GM23248 (cell line): ENCODE measurements at regions not wholly inside any gene's neighbourhood (a gene's known extent, or its start where the extent isn't known, plus 50 kb on each side); places are given as distances from the start of the nearest gene placed in this dataset.

ENCODE experiments used
- EZH2 ChIP-seq: fragments of 200-600 bp; sonication (generic); IDR thresholded peaks from 2 replicates; pipeline ENCODE4 v1.6.1; 2018; ENCODE audit warnings: antibody characterized with exemption, mild to moderate bottlenecking; ENCODE audit not compliant: insufficient read depth, poor library complexity, severe bottlenecking
- EZH2phosphoT487 ChIP-seq: fragments of 200-600 bp; sonication (generic); IDR thresholded peaks from 2 replicates; pipeline ENCODE4 v1.6.1; 2018; ENCODE audit warnings: antibody characterized with exemption, moderate library complexity, mild to moderate bottlenecking, low read depth; ENCODE audit not compliant: insufficient read depth

GRCh38 chr16:64321881-64322280, 800.0 kb downstream of the CDH11 start:
- TF ChIP-seq EZH2phosphoT487, result no peak
- no peak for TF ChIP-seq EZH2
